HepG2 (cell line): ENCODE measurements at regions not wholly inside any gene's neighbourhood (a gene's known extent, or its start where the extent isn't known, plus 50 kb on each side); places are given as distances from the start of the nearest gene placed in this dataset.

Experiments
- ATAC-seq: fragments of 200-7000 bp; cut with Tn5 transposase; 3 replicates; pipeline ENCODE4 v1.9.1; 2020; ENCODE audit warnings: mild to moderate bottlenecking, moderate library complexity
- BruUV-seq: library from RNA; stranded (reverse); fragments of 400-500 nt; replicated peaks from 2 replicates; lab custom pipeline; 2021; lab: Mats Ljungman, UMichigan
- CTCF ChIA-PET: fragments of 300-600 bp; formaldehyde crosslinking; extraction: SDS; loops from one replicate; lab custom pipeline; 2021; ENCODE audit warnings: low total read pairs, inconsistent platforms, low intra/inter-chr PET ratio; lab: Yijun Ruan, JAX
- POLR2A ChIA-PET: fragments of 350-600 bp; sonication (Branson Sonifier 250); formaldehyde crosslinking; loops from one replicate; lab custom pipeline; 2020; ENCODE audit warnings: antibody characterized with exemption, inconsistent platforms; lab: Yijun Ruan, JAX
- DNase-seq: peaks from one replicate; pipeline ENCODE4 v3.0.0-alpha.2; 2015; ENCODE audit warnings: low spot score
- FAIRE-seq: peaks from 3 replicates; lab custom pipeline; 2011; peaks lifted over from hg19 to GRCh38; lab: Jason Lieb, UNC
- H2AFZ ChIP-seq: one replicate; pipeline ENCODE4 v1.6.1; 2011; ENCODE audit warnings: low read length, inconsistent platforms
- H3K27ac ChIP-seq: fragments of 300-600 bp; 3 replicates; pipeline ENCODE4 v1.8.0; 2011; ENCODE audit warnings: mixed run types, mild to moderate bottlenecking, mixed read lengths, low read length, inconsistent platforms; ENCODE audit not compliant: insufficient read depth; ENCODE audit errors: extremely low read length
- H3K27me3 ChIP-seq, 2 experiments: fragments of 200-600 bp in 1 of 2; 2 replicates in 1 of 2; 3 replicates in 1 of 2; pipeline versions ENCODE4 v1.6.0 to v1.8.0; 2011; ENCODE audit warnings: low read length in 2 of 2, mild to moderate bottlenecking in 2 of 2, moderate library complexity in 2 of 2, inconsistent platforms in 1 of 2; ENCODE audit not compliant: insufficient read depth in 2 of 2, control insufficient read depth in 1 of 2
- H3K36me3 ChIP-seq, 2 experiments: fragments of 200-600 bp in 1 of 2; replicated peaks in 1 of 2; 2 replicates in 1 of 2; 3 replicates in 1 of 2; pipeline versions ENCODE4 v1.5.1 to v1.8.0; 2011; ENCODE audit warnings: low read length in 2 of 2, inconsistent platforms in 1 of 2; ENCODE audit not compliant: insufficient read depth in 2 of 2, control insufficient read depth in 1 of 2
- H3K4me1 ChIP-seq: 2 replicates; pipeline ENCODE4 v1.5.1; 2012; ENCODE audit warnings: low read length, inconsistent platforms; ENCODE audit not compliant: insufficient read depth
- H3K4me2 ChIP-seq: 2 replicates; pipeline ENCODE4 v1.6.0; 2011; ENCODE audit warnings: low read depth, low read length, inconsistent platforms
- H3K4me3 ChIP-seq, 3 experiments: fragments of 200-600 bp in 1 of 3; sonication (generic), shearing (Covaris generic) in 1 of 3; replicated peaks in 1 of 3; 2 replicates each; pipeline ENCODE4 v1.5.1; 2011 to 2016; ENCODE audit warnings: low read length in 3 of 3, inconsistent platforms in 2 of 3, low read depth in 2 of 3, mild to moderate bottlenecking in 2 of 3, control low read depth in 1 of 3, mixed read lengths in 1 of 3; ENCODE audit not compliant: insufficient read depth in 1 of 3
- H3K79me2 ChIP-seq: one replicate; pipeline ENCODE4 v1.6.1; 2011; ENCODE audit warnings: low read length, inconsistent platforms; ENCODE audit not compliant: insufficient read depth
- H3K9ac ChIP-seq: 2 replicates; pipeline ENCODE4 v1.6.0; 2011; ENCODE audit warnings: mild to moderate bottlenecking, low read depth, low read length, inconsistent platforms; ENCODE audit not compliant: insufficient read depth
- H3K9me3 ChIP-seq: 2 replicates; pipeline ENCODE4 v1.5.1; 2012; ENCODE audit warnings: mild to moderate bottlenecking, low read length
- H4K20me1 ChIP-seq: 2 replicates; pipeline ENCODE4 v1.6.0; 2011; ENCODE audit warnings: inconsistent platforms, mild to moderate bottlenecking, low read length, moderate library complexity; ENCODE audit not compliant: insufficient read depth
- CERS6 ChIP-seq: sonication (generic); formaldehyde crosslinking; IDR thresholded peaks from 2 replicates; pipeline ENCODE4 v1.5.0; 2020; ENCODE audit warnings: missing genetic modification reagents
- MBD4 ChIP-seq: IDR thresholded peaks from 2 replicates; pipeline ENCODE4 v1.6.1; 2012; ENCODE audit warnings: low read length, inconsistent platforms, borderline replicate concordance
- MIER3 ChIP-seq: IDR thresholded peaks from 2 replicates; pipeline ENCODE4 v1.6.1; 2016; ENCODE audit warnings: missing compliant biosample characterization, borderline replicate concordance
- NKX3-1 ChIP-seq: sonication (generic); formaldehyde crosslinking; IDR thresholded peaks from 2 replicates; pipeline ENCODE4 v1.5.0; 2020; ENCODE audit warnings: missing genetic modification reagents
- PATZ1 ChIP-seq: sonication (generic); formaldehyde crosslinking; IDR thresholded peaks from 2 replicates; pipeline ENCODE4 v1.4.0; 2020; ENCODE audit warnings: missing genetic modification reagents
- SALL1 ChIP-seq: sonication (generic); formaldehyde crosslinking; IDR thresholded peaks from 2 replicates; pipeline ENCODE4 v1.8.0; 2022; ENCODE audit warnings: mild to moderate bottlenecking, missing genetic modification reagents
- TCF7 ChIP-seq: sonication (generic); IDR thresholded peaks from 2 replicates; pipeline ENCODE4 v1.6.1; 2016; ENCODE audit warnings: antibody characterized with exemption, low read depth
- ZBTB42 ChIP-seq: sonication (generic); formaldehyde crosslinking; IDR thresholded peaks from 2 replicates; pipeline ENCODE4 v1.5.0; 2020; ENCODE audit warnings: mild to moderate bottlenecking, missing genetic modification reagents
- ZBTB46 ChIP-seq: sonication (generic); formaldehyde crosslinking; IDR thresholded peaks from 2 replicates; pipeline ENCODE4 v1.4.0; 2020; ENCODE audit warnings: mild to moderate bottlenecking, missing genetic modification reagents, borderline replicate concordance
- ZFP36L2 ChIP-seq: sonication (generic); formaldehyde crosslinking; IDR thresholded peaks from 2 replicates; pipeline ENCODE4 v1.4.0; 2020; ENCODE audit warnings: missing genetic modification reagents
- ZMYM2 ChIP-seq: sonication (generic); formaldehyde crosslinking; IDR thresholded peaks from 2 replicates; pipeline ENCODE4 v1.8.0; 2022; ENCODE audit warnings: mild to moderate bottlenecking, missing genetic modification reagents
- ZNF142 ChIP-seq: sonication (generic); formaldehyde crosslinking; IDR thresholded peaks from 2 replicates; pipeline ENCODE4 v1.4.0; 2020; ENCODE audit warnings: missing genetic modification reagents
- ZNF256 ChIP-seq: sonication (generic); formaldehyde crosslinking; conservative IDR thresholded peaks from 2 replicates; pipeline ENCODE4 v1.4.0; 2020; ENCODE audit warnings: missing genetic modification reagents
- ZNF367 ChIP-seq: sonication (generic); formaldehyde crosslinking; IDR thresholded peaks from 2 replicates; pipeline ENCODE4 v1.4.0; 2020; ENCODE audit warnings: missing genetic modification reagents, borderline replicate concordance
- ZNF441 ChIP-seq: sonication (generic); formaldehyde crosslinking; IDR thresholded peaks from 2 replicates; pipeline ENCODE4 v1.7.0; 2021; ENCODE audit warnings: missing genetic modification reagents, borderline replicate concordance
- ZNF775 ChIP-seq: sonication (generic); formaldehyde crosslinking; IDR thresholded peaks from 2 replicates; pipeline ENCODE4 v1.4.0; 2020; ENCODE audit warnings: missing genetic modification reagents, mild to moderate bottlenecking, moderate library complexity, borderline replicate concordance
- WGBS: methylation state at CpG from one replicate; pipeline ENCODE4 v1.1.6; 2017; ENCODE audit warnings: low lambda C conversion rate; 5-methylcytosine and 5-hydroxymethylcytosine counted together
- in situ Hi-C: cut with HindIII; loops from 2 replicates; pipeline ENCODE4 v1.10.0; 2017; ENCODE audit warnings: low pct_unique_long_range_greater_than_20kb; ENCODE audit not compliant: extremely low pct_ligation_motif_present
- intact Hi-C: fragments of 100-400 bp; cut with micrococcal nuclease; formaldehyde crosslinking; loops from one replicate; pipeline ENCODE4 v1.10.0; 2022; ENCODE audit not compliant: unreplicated experiment

- intact Hi-C loops = no loop called here
- Histone ChIP-seq H3K36me3 (no peaks in the 10 kb centered on the region), H4K20me1 (no peaks in the 10 kb centered on the region), H3K27ac (no peak overlapping the region), H3K4me1 (no peaks in the 10 kb centered on the region), H3K79me2 (no peaks in the 10 kb centered on the region), H3K9me3 (no peaks in the 10 kb centered on the region), H3K4me2 (no peak overlapping the region), H3K27me3 (peaks cover 0 to 13% of the 10 kb centered on the region in 2 experiments; a peak in 2 of 5 replicates), H3K9ac (no peak overlapping the region), H3K4me3 (no peak overlapping the region), H2AFZ (no peak overlapping the region)
- in situ Hi-C loops = no loop called here
- FAIRE-seq = no peak
- BruUV-seq = no TSS peak
- no peak for DNase-seq
- peak; percentile 42; the same call in 2 of the 3 replicates for ATAC-seq
- ChIA-PET CTCF (no interaction called here), POLR2A (no interaction called here)
- WGBS = 5% methylated on average over 4 of the region's 4 CpGs
- TF ChIP-seq PATZ1 (no peak), ZFP36L2 (CRISPR knock-in tag) (no peak), ZBTB42 (no peak), ZNF441 (CRISPR knock-in tag) (no peak), CERS6 (no peak), MBD4 (no peak), ZBTB46 (no peak), MIER3 (CRISPR knock-in tag) (no peak), TCF7 (no peak), NKX3-1 (CRISPR knock-in tag) (no peak), ZNF775 (CRISPR knock-in tag) (no peak), ZNF256 (no peak), SALL1 (CRISPR knock-in tag) (no peak), ZNF367 (CRISPR knock-in tag) (no peak), ZMYM2 (no peak), ZNF142 (CRISPR knock-in tag) (no peak)
Measured at GRCh38 chr6:128601060-128601459, 80.7 kb upstream of the PTPRK start.
